NB4 (cell line): ENCODE measurements at regions not wholly inside any gene's neighbourhood (a gene's known extent, or its start where the extent isn't known, plus 50 kb on each side); places are given as distances from the start of the nearest gene placed in this dataset.

ENCODE experiments used
- CTCF ChIP-seq: IDR thresholded peaks from one replicate; pipeline ENCODE4 v1.5.1; 2012; ENCODE audit warnings: low read depth, low read length
- MAX ChIP-seq: IDR thresholded peaks from 2 replicates; pipeline ENCODE4 v1.6.1; 2011; ENCODE audit warnings: low read depth, low read length
- MYC ChIP-seq: IDR thresholded peaks from 2 replicates; pipeline ENCODE4 v1.6.1; 2011; ENCODE audit warnings: low read depth, low read length
- POLR2A ChIP-seq: IDR thresholded peaks from 2 replicates; pipeline ENCODE4 v1.6.1; 2011; ENCODE audit warnings: mild to moderate bottlenecking; ENCODE audit not compliant: insufficient read length; ENCODE audit errors: extremely low read depth

DNA sequence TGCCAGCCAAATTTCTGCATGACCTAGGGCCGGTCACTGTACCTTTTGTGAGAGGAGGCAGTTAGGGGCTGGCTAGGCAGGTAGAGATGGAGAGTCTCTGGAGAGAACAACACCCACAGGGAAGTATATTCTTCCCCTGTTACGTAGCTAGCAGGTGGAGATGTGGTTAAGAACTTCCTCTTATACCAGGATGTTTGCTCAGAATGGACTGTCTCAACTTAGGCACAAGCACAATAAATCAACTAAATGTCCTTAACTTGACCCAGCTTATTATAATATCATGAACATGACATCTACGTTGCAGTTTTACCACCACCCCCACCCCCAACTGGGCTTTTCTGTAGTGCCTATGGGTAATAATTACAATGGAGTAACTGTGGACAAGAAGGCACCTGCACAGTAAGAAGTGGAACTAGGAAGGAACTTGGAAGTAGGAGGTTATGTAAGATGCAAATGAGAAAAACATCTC, 60.7 kb upstream of the MPEG1 start:
- TF ChIP-seq CTCF (no peak), POLR2A (no peak), MAX (peak; percentile 29; the same call in 1 of the 2 replicates), MYC (peak; percentile 29; the same call in 1 of the 2 replicates)
